NB4 (cell line): ENCODE measurements at regions not wholly inside any gene's neighbourhood (a gene's known extent, or its start where the extent isn't known, plus 50 kb on each side); places are given as distances from the start of the nearest gene placed in this dataset.
A peak's percentile ranks its signal among the peaks of the same experiment; 100 is the strongest.

Source experiments
- POLR2A ChIP-seq: IDR thresholded peaks from 2 replicates; pipeline ENCODE4 v1.6.1; 2011; ENCODE audit warnings: mild to moderate bottlenecking; ENCODE audit not compliant: insufficient read length; ENCODE audit errors: extremely low read depth
- TF ChIP-seq, protein P1 (sequence below): IDR thresholded peaks from one replicate; pipeline ENCODE4 v1.5.1; 2012; ENCODE audit warnings: low read depth, low read length
- TF ChIP-seq, protein P2 (sequence below): IDR thresholded peaks from 2 replicates; pipeline ENCODE4 v1.6.1; 2011; ENCODE audit warnings: low read depth, low read length

DNA sequence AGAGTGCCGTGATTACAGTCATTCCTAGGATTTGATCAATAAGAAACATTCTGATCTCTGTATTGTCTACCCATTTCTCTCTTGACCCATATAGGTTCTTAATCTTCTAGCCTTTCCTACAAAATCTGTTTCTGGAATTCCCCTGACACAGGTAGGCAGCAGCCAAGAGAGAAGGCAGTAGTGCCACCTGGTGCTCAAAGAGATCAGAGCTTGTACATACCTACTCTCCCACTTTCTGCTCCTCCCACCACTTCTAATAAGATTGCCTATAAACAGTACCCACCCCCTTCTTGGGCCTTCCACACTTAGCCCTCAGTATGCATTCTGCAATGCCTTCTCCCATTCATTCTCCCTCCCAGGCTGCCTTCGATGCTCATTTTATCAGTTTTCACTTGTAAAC, 117.4 kb upstream of the RORB start:
- TF ChIP-seq, protein P1, sequence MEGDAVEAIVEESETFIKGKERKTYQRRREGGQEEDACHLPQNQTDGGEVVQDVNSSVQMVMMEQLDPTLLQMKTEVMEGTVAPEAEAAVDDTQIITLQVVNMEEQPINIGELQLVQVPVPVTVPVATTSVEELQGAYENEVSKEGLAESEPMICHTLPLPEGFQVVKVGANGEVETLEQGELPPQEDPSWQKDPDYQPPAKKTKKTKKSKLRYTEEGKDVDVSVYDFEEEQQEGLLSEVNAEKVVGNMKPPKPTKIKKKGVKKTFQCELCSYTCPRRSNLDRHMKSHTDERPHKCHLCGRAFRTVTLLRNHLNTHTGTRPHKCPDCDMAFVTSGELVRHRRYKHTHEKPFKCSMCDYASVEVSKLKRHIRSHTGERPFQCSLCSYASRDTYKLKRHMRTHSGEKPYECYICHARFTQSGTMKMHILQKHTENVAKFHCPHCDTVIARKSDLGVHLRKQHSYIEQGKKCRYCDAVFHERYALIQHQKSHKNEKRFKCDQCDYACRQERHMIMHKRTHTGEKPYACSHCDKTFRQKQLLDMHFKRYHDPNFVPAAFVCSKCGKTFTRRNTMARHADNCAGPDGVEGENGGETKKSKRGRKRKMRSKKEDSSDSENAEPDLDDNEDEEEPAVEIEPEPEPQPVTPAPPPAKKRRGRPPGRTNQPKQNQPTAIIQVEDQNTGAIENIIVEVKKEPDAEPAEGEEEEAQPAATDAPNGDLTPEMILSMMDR, result peak; percentile 18
- TF ChIP-seq, protein P2, sequence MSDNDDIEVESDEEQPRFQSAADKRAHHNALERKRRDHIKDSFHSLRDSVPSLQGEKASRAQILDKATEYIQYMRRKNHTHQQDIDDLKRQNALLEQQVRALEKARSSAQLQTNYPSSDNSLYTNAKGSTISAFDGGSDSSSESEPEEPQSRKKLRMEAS, result no peak
- TF ChIP-seq POLR2A, result no peak
